HG03442 (cell line): ENCODE measurements at regions not wholly inside any gene's neighbourhood (a gene's known extent, or its start where the extent isn't known, plus 50 kb on each side); places are given as distances from the start of the nearest gene placed in this dataset.

Experiments
- ATAC-seq: cut with Tn5 transposase; IDR thresholded peaks from one replicate; pipeline ENCODE4 v1.9.1; 2021; ENCODE audit warnings: mild to moderate bottlenecking, moderate library complexity; ENCODE audit not compliant: unreplicated experiment

- no peak for ATAC-seq
Measured at GRCh38 chr10:120702032-120702431, 149.1 kb upstream of the WDR11 start.

GRCh38 chr10:120705309-120705708 is 145.9 kb upstream of the WDR11 start:
- ATAC-seq, result no peak

GRCh38 chr10:120710076-120710475 is 141.1 kb upstream of the WDR11 start:
- ATAC-seq, result no peak

- no peak for ATAC-seq
Measured at GRCh38 chr10:120711860-120712259, 139.3 kb upstream of the WDR11 start.

GRCh38 chr10:120713573-120714205 is 137.5 kb upstream of the WDR11 start:
- ATAC-seq, result no peak

- no peak for ATAC-seq
Measured at GRCh38 chr10:120715171-120715570, 136.0 kb upstream of the WDR11 start.

GRCh38 chr10:120719333-120719732 is 131.8 kb upstream of the WDR11 start:
- peak; percentile 81 for ATAC-seq

GRCh38 chr10:120727001-120727400 is 124.2 kb upstream of the WDR11 start:
- ATAC-seq, result no peak

GRCh38 chr10:120729547-120729946 is 121.6 kb upstream of the WDR11 start:
- no peak for ATAC-seq

- no peak for ATAC-seq
Measured at GRCh38 chr10:120732067-120732466, 119.1 kb upstream of the WDR11 start.

GRCh38 chr10:120732643-120733313 is 118.4 kb upstream of the WDR11 start:
- ATAC-seq, result no peak

GRCh38 chr10:120734483-120735078 is 116.6 kb upstream of the WDR11 start:
- ATAC-seq, result no peak

- no peak for ATAC-seq
Measured at GRCh38 chr10:120735315-120735714, 115.8 kb upstream of the WDR11 start.

GRCh38 chr10:120735773-120736371 is 115.3 kb upstream of the WDR11 start:
- no peak for ATAC-seq

GRCh38 chr10:120736377-120736776 is 114.8 kb upstream of the WDR11 start:
- no peak for ATAC-seq

- no peak for ATAC-seq
Measured at GRCh38 chr10:120738658-120739057, 112.5 kb upstream of the WDR11 start.

- no peak for ATAC-seq
Measured at GRCh38 chr10:120741396-120741795, 109.8 kb upstream of the WDR11 start.

GRCh38 chr10:120742373-120742772 is 108.8 kb upstream of the WDR11 start:
- ATAC-seq, result no peak

GRCh38 chr10:120744040-120744439 is 107.1 kb upstream of the WDR11 start:
- no peak for ATAC-seq

- no peak for ATAC-seq
Measured at GRCh38 chr10:120746001-120746777, 105.0 kb upstream of the WDR11 start.

GRCh38 chr10:120748519-120748918 is 102.6 kb upstream of the WDR11 start:
- no peak for ATAC-seq
